ENCODE measurements at regions not wholly inside any gene's neighbourhood (a gene's known extent, or its start where the extent isn't known, plus 50 kb on each side); places are given as distances from the start of the nearest gene placed in this dataset.

DNA sequence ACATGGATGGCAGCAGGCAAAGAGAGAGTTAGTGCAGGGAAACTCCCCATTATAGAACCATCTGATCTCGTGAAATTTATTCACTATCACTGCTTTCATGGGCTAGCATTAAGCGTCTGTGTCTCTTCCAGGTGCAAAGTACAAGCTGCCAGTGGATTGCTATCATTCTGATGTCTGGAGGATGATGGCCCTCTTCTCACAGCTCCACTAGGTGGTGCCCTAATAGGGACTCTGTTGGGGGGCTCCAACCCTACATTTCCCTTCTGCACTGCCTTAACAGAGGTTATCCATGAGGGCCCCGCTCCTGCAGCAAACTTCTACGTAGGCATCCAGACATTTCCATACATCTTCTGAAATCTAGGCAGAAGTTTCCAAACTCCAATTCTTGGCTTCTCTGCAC, 347.8 kb upstream of the HS3ST5 start:
- Histone ChIP-seq H3K27ac (no peak overlapping the region), H3K36me3 (no peaks in the 10 kb centered on the region), H3K9me3 (no peaks in the 10 kb centered on the region), H3K27me3 (replicated peaks in 1 of 7) (no peaks in the 10 kb centered on the region), H3K4me3 (no peak overlapping the region), H3K4me1 (no peaks in the 10 kb centered on the region)
- DNase-seq: no peak
- TF ChIP-seq POLR2AphosphoS5 (IDR thresholded peaks at IDR 0.05) (no peak), POLR2A (IDR thresholded peaks at IDR 0.05) (no peak)
- TF ChIP-seq, protein P1, sequence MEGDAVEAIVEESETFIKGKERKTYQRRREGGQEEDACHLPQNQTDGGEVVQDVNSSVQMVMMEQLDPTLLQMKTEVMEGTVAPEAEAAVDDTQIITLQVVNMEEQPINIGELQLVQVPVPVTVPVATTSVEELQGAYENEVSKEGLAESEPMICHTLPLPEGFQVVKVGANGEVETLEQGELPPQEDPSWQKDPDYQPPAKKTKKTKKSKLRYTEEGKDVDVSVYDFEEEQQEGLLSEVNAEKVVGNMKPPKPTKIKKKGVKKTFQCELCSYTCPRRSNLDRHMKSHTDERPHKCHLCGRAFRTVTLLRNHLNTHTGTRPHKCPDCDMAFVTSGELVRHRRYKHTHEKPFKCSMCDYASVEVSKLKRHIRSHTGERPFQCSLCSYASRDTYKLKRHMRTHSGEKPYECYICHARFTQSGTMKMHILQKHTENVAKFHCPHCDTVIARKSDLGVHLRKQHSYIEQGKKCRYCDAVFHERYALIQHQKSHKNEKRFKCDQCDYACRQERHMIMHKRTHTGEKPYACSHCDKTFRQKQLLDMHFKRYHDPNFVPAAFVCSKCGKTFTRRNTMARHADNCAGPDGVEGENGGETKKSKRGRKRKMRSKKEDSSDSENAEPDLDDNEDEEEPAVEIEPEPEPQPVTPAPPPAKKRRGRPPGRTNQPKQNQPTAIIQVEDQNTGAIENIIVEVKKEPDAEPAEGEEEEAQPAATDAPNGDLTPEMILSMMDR (IDR thresholded peaks at IDR 0.05 in 8 of 11, conservative IDR thresholded peaks at IDR 0.05 in 3 of 11): no peak
- WGBS, 5 donors: 84 to 93% (median 89%) methylated on average over 4 of the region's 4 CpGs
- intact Hi-C loops (cut with DNase I; ENCODE audit: low total_unique reads): no loop called here

DNA sequence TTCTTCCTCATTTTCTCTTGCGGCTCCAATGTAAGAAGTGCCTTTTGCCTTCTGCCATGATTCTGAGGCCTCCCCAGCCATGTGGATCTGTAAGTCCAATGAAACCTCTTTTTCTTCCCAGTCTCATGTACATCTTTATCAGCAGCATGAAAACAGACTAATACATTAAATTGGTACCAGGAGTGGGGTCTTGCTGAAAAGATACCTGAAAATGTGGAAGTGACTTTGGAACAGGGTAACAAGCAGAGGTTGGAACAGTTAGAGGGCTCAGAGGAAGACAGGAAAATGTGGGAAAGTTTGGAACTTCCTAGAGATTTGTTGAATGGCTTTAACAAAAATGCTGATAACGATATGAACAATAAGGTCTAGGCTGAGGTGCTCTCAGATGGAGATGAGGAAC, 316.7 kb upstream of the HS3ST5 start:
- H3K4me3 ChIP-seq: no peak overlapping the region
- no peaks in the 10 kb centered on the region for H3K36me3 ChIP-seq
- 80 to 94% (median 85%) methylated on average over 2 of the region's 2 CpGs for WGBS, 5 donors
- peaks cover 0 to 49% (median 37%) of the 10 kb centered on the region in 8 donors for H3K9me3 ChIP-seq
- H3K4me1 ChIP-seq: no peaks in the 10 kb centered on the region
- no peaks in the 10 kb centered on the region for H3K27me3 ChIP-seq (replicated peaks in 1 of 7)
- DNase-seq: no peak
- TF ChIP-seq, protein P1 (IDR thresholded peaks at IDR 0.05 in 8 of 11, conservative IDR thresholded peaks at IDR 0.05 in 3 of 11): no peak
- no peak for TF ChIP-seq POLR2A (IDR thresholded peaks at IDR 0.05)
- intact Hi-C loops (cut with DNase I; ENCODE audit: low total_unique reads): no loop called here
- H3K27ac ChIP-seq: no peak overlapping the region

DNA sequence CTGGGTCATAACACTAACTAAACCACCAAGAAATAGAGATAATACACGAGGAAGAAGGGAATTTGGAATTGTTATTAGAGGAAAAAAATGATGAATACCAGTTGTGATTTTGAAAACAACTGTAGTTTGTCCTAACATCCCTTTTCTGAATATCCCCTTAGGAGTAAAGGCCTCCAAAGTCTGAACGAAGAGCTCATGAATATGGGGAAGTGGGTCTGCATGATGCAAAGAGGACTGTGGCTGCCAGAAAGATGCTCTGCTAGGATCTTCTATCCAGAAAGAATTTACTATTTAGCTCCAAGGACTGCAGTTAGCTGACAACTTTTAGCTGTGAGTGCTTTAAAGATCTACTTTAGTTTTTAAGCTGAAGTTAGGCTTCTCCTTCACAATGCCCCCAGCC, 308.8 kb upstream of the HS3ST5 start:
- TF ChIP-seq POLR2AphosphoS5 (IDR thresholded peaks at IDR 0.05) (no peak), POLR2A (IDR thresholded peaks at IDR 0.05) (no peak)
- TF ChIP-seq, protein P1 (IDR thresholded peaks at IDR 0.05 in 8 of 11, conservative IDR thresholded peaks at IDR 0.05 in 3 of 11): no peak
- Histone ChIP-seq H3K9me3 (peaks cover 0 to 9% (median 0%) of the 10 kb centered on the region in 8 donors), H3K36me3 (no peaks in the 10 kb centered on the region), H3K27ac (no peak overlapping the region), H3K27me3 (replicated peaks in 1 of 7) (no peaks in the 10 kb centered on the region), H3K4me1 (no peaks in the 10 kb centered on the region), H3K4me3 (no peak overlapping the region)
- intact Hi-C loops (cut with DNase I; ENCODE audit: low total_unique reads): no loop called here
- WGBS, 5 donors: 25 to 30% (median 28%) methylated on average over 2 of the region's 2 CpGs
- DNase-seq: no peak

DNA sequence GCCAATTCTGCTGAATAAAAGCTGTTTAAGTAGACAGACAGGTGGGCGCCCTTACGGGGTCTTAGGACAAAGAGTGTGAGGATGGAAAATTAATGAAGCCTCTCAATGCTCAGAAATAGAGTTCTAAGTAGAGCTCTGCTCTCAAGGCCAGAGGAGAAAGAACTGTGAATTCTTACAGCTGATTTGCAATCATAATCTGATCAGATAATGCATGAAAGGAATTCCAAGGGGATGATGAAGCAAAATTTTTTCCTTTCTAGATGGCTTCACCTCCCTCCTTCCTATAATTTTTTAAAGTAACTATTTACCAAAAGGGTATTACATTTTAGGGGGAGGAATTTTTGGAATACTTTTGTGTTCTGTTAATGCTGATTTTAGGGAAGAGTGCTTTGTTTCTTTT, 308.1 kb upstream of the HS3ST5 start:
- DNase-seq: no peak
- H3K27me3 ChIP-seq (replicated peaks in 1 of 7): no peaks in the 10 kb centered on the region
- no peak overlapping the region for H3K27ac ChIP-seq
- H3K36me3 ChIP-seq: no peaks in the 10 kb centered on the region
- 69 to 96% (median 88%) methylated on average over 2 of the region's 2 CpGs for WGBS, 5 donors
- no peak overlapping the region for H3K4me3 ChIP-seq
- intact Hi-C loops (cut with DNase I; ENCODE audit: low total_unique reads): no loop called here
- TF ChIP-seq POLR2AphosphoS5 (IDR thresholded peaks at IDR 0.05) (no peak), POLR2A (IDR thresholded peaks at IDR 0.05) (no peak)
- TF ChIP-seq, protein P1 (IDR thresholded peaks at IDR 0.05 in 8 of 11, conservative IDR thresholded peaks at IDR 0.05 in 3 of 11): no peak
- H3K9me3 ChIP-seq: peaks cover 0 to 9% (median 0%) of the 10 kb centered on the region in 8 donors
- H3K4me1 ChIP-seq: no peaks in the 10 kb centered on the region
